HAP-1 (cell line): ENCODE measurements at regions not wholly inside any gene's neighbourhood (a gene's known extent, or its start where the extent isn't known, plus 50 kb on each side); places are given as distances from the start of the nearest gene placed in this dataset.
"Not testable (repeated sequence)": the region's sequence is repeated elsewhere in the genome, so short reads cannot be mapped to it uniquely, and the experiment has no call there.

Experiments
- DNase-seq, 2 experiments: peaks; one replicate each; pipeline ENCODE4 v3.0.0-alpha.2; 2016 to 2020; ENCODE audit warnings: low spot score in 2 of 2
- H3K27me3 ChIP-seq: fragments of 250-450 bp; sonication (Bioruptor Pico); 2 replicates; pipeline ENCODE4 v1.5.1; 2020; ENCODE audit warnings: low read depth, mild to moderate bottlenecking, moderate library complexity
- H3K36me3 ChIP-seq: fragments of 250-450 bp; sonication (Bioruptor Pico); replicated peaks from 2 replicates; pipeline ENCODE4 v1.5.1; 2020; ENCODE audit warnings: mild to moderate bottlenecking
- H3K4me1 ChIP-seq: fragments of 250-450 bp; sonication (Bioruptor Pico); 2 replicates; pipeline ENCODE4 v1.5.1; 2020; ENCODE audit warnings: mild to moderate bottlenecking
- H3K4me3 ChIP-seq: fragments of 250-450 bp; sonication (Bioruptor Pico); 2 replicates; pipeline ENCODE4 v1.5.1; 2020; ENCODE audit warnings: mild to moderate bottlenecking, moderate library complexity
- H3K9me3 ChIP-seq: fragments of 250-450 bp; sonication (Bioruptor Pico); 2 replicates; pipeline ENCODE4 v1.5.1; 2020; ENCODE audit warnings: mild to moderate bottlenecking, moderate library complexity
- in situ Hi-C: fragments of 300-500 bp; cut with MboI; formaldehyde crosslinking; loops from 3 replicates; pipeline ENCODE4 v1.14.3; 2020; ENCODE audit warnings: low sequenced_read_pairs, inconsistent platforms, mixed read lengths

- Histone ChIP-seq H3K9me3 (no peaks in the 10 kb centered on the region), H3K36me3 (no peaks in the 10 kb centered on the region), H3K4me1 (no peaks in the 10 kb centered on the region), H3K4me3 (no peak overlapping the region), H3K27me3 (no peaks in the 10 kb centered on the region)
- in situ Hi-C loops: loop anchor here (10.0 kb wide), 1 partner anchor 245 kb away; no protein-coding TSS in a partner anchor
- DNase-seq: no peak
Measured at GRCh38 chr4:94139931-94140612, 67.6 kb upstream of the SMARCAD1 start.

DNA sequence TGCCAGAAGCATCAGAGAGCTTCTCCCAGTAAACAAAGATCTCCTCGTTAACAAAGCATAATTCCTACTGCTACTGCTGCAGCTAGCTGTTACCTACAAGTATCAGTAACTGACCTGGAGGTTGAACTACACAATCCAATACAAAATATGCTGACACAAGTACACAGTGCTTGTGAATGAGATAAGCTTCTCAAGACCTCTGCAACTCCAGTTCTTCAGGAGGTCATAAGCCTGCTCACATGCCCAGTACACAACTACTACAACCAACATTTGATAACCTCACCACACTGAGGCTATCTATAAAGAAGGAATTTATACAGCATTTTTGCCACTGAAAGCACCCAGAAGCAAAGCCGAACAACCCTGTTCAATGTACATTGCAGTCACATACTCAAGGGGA is 66.7 kb upstream of the SMARCAD1 start:
- Histone ChIP-seq H3K27me3 (no peaks in the 10 kb centered on the region), H3K4me3 (no peak overlapping the region), H3K9me3 (no peaks in the 10 kb centered on the region), H3K4me1 (no peaks in the 10 kb centered on the region), H3K36me3 (no peaks in the 10 kb centered on the region)
- no peak for DNase-seq
- in situ Hi-C loops: no loop called here

DNA sequence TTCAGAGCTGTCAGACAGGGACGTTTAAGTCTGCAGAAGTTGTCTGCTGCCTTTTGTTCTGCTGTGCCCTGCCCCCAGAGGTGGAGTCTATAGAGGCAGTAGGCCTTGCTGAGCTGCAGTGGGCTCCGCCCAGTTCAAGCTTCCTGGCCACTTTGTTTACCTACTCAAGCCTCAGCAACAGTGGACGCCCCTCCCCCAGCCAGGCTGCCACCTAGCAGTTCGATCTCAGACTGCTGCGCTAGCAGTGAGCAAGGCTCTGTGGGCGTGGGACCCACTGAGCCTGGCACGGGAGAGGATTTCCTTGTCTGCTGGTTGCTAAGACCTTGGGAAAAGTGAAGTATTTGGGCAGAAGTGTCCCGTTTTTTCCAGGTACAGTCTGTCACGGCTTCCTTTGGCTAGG is 59.6 kb upstream of the SMARCAD1 start:
- H3K27me3 ChIP-seq, H3K4me1 ChIP-seq, H3K4me3 ChIP-seq, H3K9me3 ChIP-seq, H3K36me3 ChIP-seq, in situ Hi-C loops: not testable (repeated sequence)
- DNase-seq: peak; percentile 16 to 87

DNA sequence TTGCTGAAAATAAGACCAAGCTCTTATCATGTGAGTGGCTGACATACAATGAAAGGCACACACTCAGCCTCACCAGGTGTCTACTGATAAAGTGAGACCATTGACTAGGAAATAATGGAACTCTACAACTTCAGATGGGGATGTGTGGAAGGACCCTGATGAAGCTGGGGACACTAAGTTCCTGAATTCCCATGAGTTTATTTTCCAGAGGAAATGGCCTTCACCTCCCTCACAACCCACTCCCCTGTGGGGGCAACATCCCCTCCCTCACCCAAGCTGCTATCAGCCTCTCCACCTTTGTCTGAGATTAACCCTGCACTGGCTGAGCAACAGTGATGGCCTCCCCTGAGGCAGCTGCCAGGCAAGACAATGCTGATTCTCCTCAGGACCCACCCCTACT is 55.2 kb upstream of the SMARCAD1 start:
- Histone ChIP-seq H3K27me3 (no peaks in the 10 kb centered on the region), H3K36me3 (no peaks in the 10 kb centered on the region), H3K4me3 (no peak overlapping the region), H3K9me3 (no peaks in the 10 kb centered on the region), H3K4me1 (no peaks in the 10 kb centered on the region)
- DNase-seq: no peak
- in situ Hi-C loops: no loop called here

GRCh38 chr4:94155404-94155803 is 52.3 kb upstream of the SMARCAD1 start:
- H3K27me3 ChIP-seq, H3K9me3 ChIP-seq, in situ Hi-C loops, H3K4me1 ChIP-seq, H3K4me3 ChIP-seq, DNase-seq, H3K36me3 ChIP-seq: not testable (repeated sequence)

- Histone ChIP-seq H3K4me1 (peaks cover 4% of the 10 kb centered on the region; the same call in 1 of the 2 replicates), H3K36me3 (no peaks in the 10 kb centered on the region), H3K9me3 (no peaks in the 10 kb centered on the region), H3K4me3 (no peak overlapping the region), H3K27me3 (no peaks in the 10 kb centered on the region)
- DNase-seq: no peak
- in situ Hi-C loops: no loop called here
Measured at GRCh38 chr4:94156826-94157225, 50.8 kb upstream of the SMARCAD1 start.
